ENCODE measurements at regions not wholly inside any gene's neighbourhood (a gene's known extent, or its start where the extent isn't known, plus 50 kb on each side); places are given as distances from the start of the nearest gene placed in this dataset.

GRCh38 chr9:11577522-11577921 lies 964.7 kb upstream of the PTPRD start:
- TF ChIP-seq POLR2A (IDR thresholded peaks at IDR 0.05) (no peak), CTCF (IDR thresholded peaks at IDR 0.05) (no peak)
